ENCODE measurements at regions not wholly inside any gene's neighbourhood (a gene's known extent, or its start where the extent isn't known, plus 50 kb on each side); places are given as distances from the start of the nearest gene placed in this dataset.

- no peak for TF ChIP-seq CTCF (IDR thresholded peaks at IDR 0.05; ENCODE audit: extremely low read depth, insufficient read depth, missing control alignments)
- DNase-seq (ENCODE audit: low spot score), result no peak
- in situ Hi-C loops (cut with MboI; ENCODE audit: low pct_unique_long_range_greater_than_20kb, low sequenced_read_pairs, unreplicated experiment), result no loop called here
Measured at GRCh38 chr5:133757396-133757945, 145.1 kb upstream of the FSTL4 start.

GRCh38 chr5:133756756-133757155 lies 144.4 kb upstream of the FSTL4 start:
- in situ Hi-C loops (cut with MboI; ENCODE audit: low pct_unique_long_range_greater_than_20kb, low sequenced_read_pairs, unreplicated experiment), result no loop called here
- no peak for DNase-seq (ENCODE audit: low spot score)

GRCh38 chr5:133756036-133756435 lies 143.7 kb upstream of the FSTL4 start:
- in situ Hi-C loops (cut with MboI; ENCODE audit: low pct_unique_long_range_greater_than_20kb, low sequenced_read_pairs, unreplicated experiment), result no loop called here
- TF ChIP-seq CTCF (IDR thresholded peaks at IDR 0.05; ENCODE audit: extremely low read depth, insufficient read depth, missing control alignments), result no peak
- DNase-seq (ENCODE audit: low spot score), result no peak

More at GRCh38 chr5:133756756-133757155, 144.4 kb upstream of the FSTL4 start:
- TF ChIP-seq CTCF (IDR thresholded peaks at IDR 0.05; ENCODE audit: extremely low read depth, insufficient read depth, missing control alignments), result no peak

GRCh38 chr5:133754575-133755169 lies 142.3 kb upstream of the FSTL4 start:
- in situ Hi-C loops (cut with MboI; ENCODE audit: low pct_unique_long_range_greater_than_20kb, low sequenced_read_pairs, unreplicated experiment), result no loop called here
- DNase-seq (ENCODE audit: low spot score), result peak; percentile 53
- peak; percentile 73 for TF ChIP-seq CTCF (IDR thresholded peaks at IDR 0.05; ENCODE audit: extremely low read depth, insufficient read depth, missing control alignments)

- in situ Hi-C loops (cut with MboI; ENCODE audit: low pct_unique_long_range_greater_than_20kb, low sequenced_read_pairs, unreplicated experiment), result no loop called here
- TF ChIP-seq CTCF (IDR thresholded peaks at IDR 0.05; ENCODE audit: extremely low read depth, insufficient read depth, missing control alignments), result no peak
- DNase-seq (ENCODE audit: low spot score), result no peak
Measured at GRCh38 chr5:133753856-133754255, 141.5 kb upstream of the FSTL4 start.

- no peak for DNase-seq (ENCODE audit: low spot score)
- TF ChIP-seq CTCF (IDR thresholded peaks at IDR 0.05; ENCODE audit: extremely low read depth, insufficient read depth, missing control alignments), result no peak
- in situ Hi-C loops (cut with MboI; ENCODE audit: low pct_unique_long_range_greater_than_20kb, low sequenced_read_pairs, unreplicated experiment), result no loop called here
Measured at GRCh38 chr5:133751846-133752245, 139.5 kb upstream of the FSTL4 start.

All from GM13977 (cell line).